ENCODE measurements at regions not wholly inside any gene's neighbourhood (a gene's known extent, or its start where the extent isn't known, plus 50 kb on each side); places are given as distances from the start of the nearest gene placed in this dataset.

- no peak overlapping the region for H3K4me3 ChIP-seq (ENCODE audit: low read depth, low read length)
- DNase-seq (ENCODE audit: low read depth) = no peak
- TF ChIP-seq CTCF (conservative IDR thresholded peaks at IDR 0.05; ENCODE audit: low read depth, low read length) = no peak
These were observed 459.2 kb downstream of the RFPL4B start for GRCh38 chr6:112806163-112806865.

- no peak for TF ChIP-seq CTCF (conservative IDR thresholded peaks at IDR 0.05; ENCODE audit: low read depth, low read length)
- DNase-seq (ENCODE audit: low read depth) = no peak
- H3K4me3 ChIP-seq (ENCODE audit: low read depth, low read length) = no peak overlapping the region
These were observed 474.3 kb downstream of the RFPL4B start for GRCh38 chr6:112821476-112821875.

GRCh38 chr6:112822769-112823168, 475.6 kb downstream of the RFPL4B start:
- no peak overlapping the region for H3K4me3 ChIP-seq (ENCODE audit: low read depth, low read length)
- no peak for DNase-seq (ENCODE audit: low read depth)
- TF ChIP-seq CTCF (conservative IDR thresholded peaks at IDR 0.05; ENCODE audit: low read depth, low read length) = no peak

- DNase-seq (ENCODE audit: low read depth) = no peak
- no peak overlapping the region for H3K4me3 ChIP-seq (ENCODE audit: low read depth, low read length)
- TF ChIP-seq CTCF (conservative IDR thresholded peaks at IDR 0.05; ENCODE audit: low read depth, low read length) = no peak
These were observed 480.7 kb downstream of the RFPL4B start for GRCh38 chr6:112827793-112828192.

GRCh38 chr6:112831022-112831421, 483.9 kb downstream of the RFPL4B start:
- H3K4me3 ChIP-seq (ENCODE audit: low read depth, low read length) = no peak overlapping the region
- no peak for TF ChIP-seq CTCF (conservative IDR thresholded peaks at IDR 0.05; ENCODE audit: low read depth, low read length)
- DNase-seq (ENCODE audit: low read depth) = no peak

GRCh38 chr6:112833581-112834131, 486.5 kb downstream of the RFPL4B start:
- no peak overlapping the region for H3K4me3 ChIP-seq (ENCODE audit: low read depth, low read length)
- no peak for TF ChIP-seq CTCF (conservative IDR thresholded peaks at IDR 0.05; ENCODE audit: low read depth, low read length)
- DNase-seq (ENCODE audit: low read depth) = no peak

GRCh38 chr6:112835078-112835477, 487.9 kb downstream of the RFPL4B start:
- DNase-seq (ENCODE audit: low read depth) = no peak
- TF ChIP-seq CTCF (conservative IDR thresholded peaks at IDR 0.05; ENCODE audit: low read depth, low read length) = no peak
- no peak overlapping the region for H3K4me3 ChIP-seq (ENCODE audit: low read depth, low read length)
